ENCODE measurements at regions not wholly inside any gene's neighbourhood (a gene's known extent, or its start where the extent isn't known, plus 50 kb on each side); places are given as distances from the start of the nearest gene placed in this dataset.

- TF ChIP-seq CTCF (IDR thresholded peaks at IDR 0.05) (no peak), POLR2A (IDR thresholded peaks at IDR 0.05) (no peak)
Measured at GRCh38 chr3:22319446-22319845, 568.4 kb upstream of the ZNF385D start.
